GM12878 (cell line): ENCODE measurements at regions not wholly inside any gene's neighbourhood (a gene's known extent, or its start where the extent isn't known, plus 50 kb on each side); places are given as distances from the start of the nearest gene placed in this dataset.
A peak's percentile ranks its signal among the peaks of the same experiment; 100 is the strongest.

Experiments
- CREM ChIP-seq: IDR thresholded peaks from 2 replicates; pipeline ENCODE4 v1.6.1; 2014; ENCODE audit warnings: antibody characterized with exemption, low read depth
- JUND ChIP-seq: IDR thresholded peaks from 2 replicates; pipeline ENCODE4 v1.6.1; 2012; ENCODE audit warnings: low read depth, mild to moderate bottlenecking, low read length, improper control_type of control experiment, moderate library complexity
- PML ChIP-seq: IDR thresholded peaks from 2 replicates; pipeline ENCODE4 v1.6.1; 2012; ENCODE audit warnings: low read length, inconsistent platforms
- POLR2A ChIP-seq: IDR thresholded peaks from 2 replicates; pipeline ENCODE4 v1.6.1; 2011; ENCODE audit warnings: low read depth, mild to moderate bottlenecking, low read length
- RAD21 ChIP-seq: IDR thresholded peaks from 2 replicates; pipeline ENCODE4 v1.6.1; 2011; ENCODE audit warnings: mild to moderate bottlenecking, low read depth, low read length, moderate library complexity; ENCODE audit not compliant: insufficient read depth
- RFX5 ChIP-seq: IDR thresholded peaks from 2 replicates; pipeline ENCODE4 v1.6.1; 2011; ENCODE audit warnings: low read depth, low read length, improper control_type of control experiment
- SMC3 ChIP-seq: IDR thresholded peaks from 2 replicates; pipeline ENCODE4 v1.6.1; 2011; ENCODE audit warnings: low read length, improper control_type of control experiment, borderline replicate concordance
- STAT1 ChIP-seq: fragments of 450-650 bp; conservative IDR thresholded peaks from 2 replicates; pipeline ENCODE4 v1.6.1; 2014; ENCODE audit warnings: antibody characterized with exemption, mild to moderate bottlenecking
- ZNF274 ChIP-seq: IDR thresholded peaks from one replicate; pipeline ENCODE4 v1.8.0; 2011; ENCODE audit not compliant: insufficient read length, insufficient read depth
- TF ChIP-seq, protein P1 (sequence below), 3 experiments: IDR thresholded peaks in 2 of 3; conservative IDR thresholded peaks in 1 of 3; 2 replicates each; pipeline ENCODE4 v1.5.1; 2011; ENCODE audit warnings: low read depth in 3 of 3, low read length in 3 of 3, mild to moderate bottlenecking in 3 of 3, control low read depth in 2 of 3, moderate library complexity in 2 of 3, inconsistent platforms in 1 of 3, mixed read lengths in 1 of 3; ENCODE audit not compliant: control insufficient read depth in 2 of 3, insufficient read depth in 1 of 3; ENCODE audit errors: extremely low read depth in 1 of 3
- TF ChIP-seq, protein P2 (sequence below): IDR thresholded peaks from 2 replicates; pipeline ENCODE4 v1.6.1; 2012; ENCODE audit warnings: mild to moderate bottlenecking, low read depth, low read length

DNA sequence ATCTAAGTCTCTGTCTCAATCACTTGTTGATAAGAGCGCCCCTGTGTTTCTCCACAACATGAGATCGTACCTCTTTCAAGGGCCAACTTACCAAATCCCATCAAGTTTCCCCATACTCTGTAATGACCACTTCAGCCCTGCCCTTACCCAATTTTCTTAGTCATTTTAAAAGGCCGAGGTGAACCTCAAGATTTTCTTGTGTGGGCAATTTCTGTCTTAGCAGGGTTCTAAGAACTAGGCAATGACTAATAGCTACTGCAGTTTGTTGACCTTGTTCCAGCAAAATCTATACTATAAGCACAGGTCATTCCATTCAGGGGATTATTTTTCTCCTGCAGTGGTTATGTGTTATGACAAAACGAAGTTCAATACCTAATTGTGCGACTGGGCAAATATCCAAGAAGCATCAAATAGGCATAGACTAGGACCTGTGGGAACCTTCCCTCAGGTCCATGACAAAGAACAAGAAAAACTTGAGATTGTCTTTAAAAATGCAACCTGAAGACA lies 359.8 kb downstream of the PCNX1 start:
- TF ChIP-seq, protein P1, sequence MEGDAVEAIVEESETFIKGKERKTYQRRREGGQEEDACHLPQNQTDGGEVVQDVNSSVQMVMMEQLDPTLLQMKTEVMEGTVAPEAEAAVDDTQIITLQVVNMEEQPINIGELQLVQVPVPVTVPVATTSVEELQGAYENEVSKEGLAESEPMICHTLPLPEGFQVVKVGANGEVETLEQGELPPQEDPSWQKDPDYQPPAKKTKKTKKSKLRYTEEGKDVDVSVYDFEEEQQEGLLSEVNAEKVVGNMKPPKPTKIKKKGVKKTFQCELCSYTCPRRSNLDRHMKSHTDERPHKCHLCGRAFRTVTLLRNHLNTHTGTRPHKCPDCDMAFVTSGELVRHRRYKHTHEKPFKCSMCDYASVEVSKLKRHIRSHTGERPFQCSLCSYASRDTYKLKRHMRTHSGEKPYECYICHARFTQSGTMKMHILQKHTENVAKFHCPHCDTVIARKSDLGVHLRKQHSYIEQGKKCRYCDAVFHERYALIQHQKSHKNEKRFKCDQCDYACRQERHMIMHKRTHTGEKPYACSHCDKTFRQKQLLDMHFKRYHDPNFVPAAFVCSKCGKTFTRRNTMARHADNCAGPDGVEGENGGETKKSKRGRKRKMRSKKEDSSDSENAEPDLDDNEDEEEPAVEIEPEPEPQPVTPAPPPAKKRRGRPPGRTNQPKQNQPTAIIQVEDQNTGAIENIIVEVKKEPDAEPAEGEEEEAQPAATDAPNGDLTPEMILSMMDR (IDR thresholded peaks at IDR 0.05 in 2 of 3, conservative IDR thresholded peaks at IDR 0.05 in 1 of 3; ENCODE audit: control insufficient read depth in 2 of 3, extremely low read depth in 1 of 3, insufficient read depth in 1 of 3, low read depth in 3 of 3, low read length in 3 of 3) = no peak
- TF ChIP-seq JUND = no peak
- TF ChIP-seq PML = no peak
- no peak for TF ChIP-seq POLR2A
- TF ChIP-seq, protein P2, sequence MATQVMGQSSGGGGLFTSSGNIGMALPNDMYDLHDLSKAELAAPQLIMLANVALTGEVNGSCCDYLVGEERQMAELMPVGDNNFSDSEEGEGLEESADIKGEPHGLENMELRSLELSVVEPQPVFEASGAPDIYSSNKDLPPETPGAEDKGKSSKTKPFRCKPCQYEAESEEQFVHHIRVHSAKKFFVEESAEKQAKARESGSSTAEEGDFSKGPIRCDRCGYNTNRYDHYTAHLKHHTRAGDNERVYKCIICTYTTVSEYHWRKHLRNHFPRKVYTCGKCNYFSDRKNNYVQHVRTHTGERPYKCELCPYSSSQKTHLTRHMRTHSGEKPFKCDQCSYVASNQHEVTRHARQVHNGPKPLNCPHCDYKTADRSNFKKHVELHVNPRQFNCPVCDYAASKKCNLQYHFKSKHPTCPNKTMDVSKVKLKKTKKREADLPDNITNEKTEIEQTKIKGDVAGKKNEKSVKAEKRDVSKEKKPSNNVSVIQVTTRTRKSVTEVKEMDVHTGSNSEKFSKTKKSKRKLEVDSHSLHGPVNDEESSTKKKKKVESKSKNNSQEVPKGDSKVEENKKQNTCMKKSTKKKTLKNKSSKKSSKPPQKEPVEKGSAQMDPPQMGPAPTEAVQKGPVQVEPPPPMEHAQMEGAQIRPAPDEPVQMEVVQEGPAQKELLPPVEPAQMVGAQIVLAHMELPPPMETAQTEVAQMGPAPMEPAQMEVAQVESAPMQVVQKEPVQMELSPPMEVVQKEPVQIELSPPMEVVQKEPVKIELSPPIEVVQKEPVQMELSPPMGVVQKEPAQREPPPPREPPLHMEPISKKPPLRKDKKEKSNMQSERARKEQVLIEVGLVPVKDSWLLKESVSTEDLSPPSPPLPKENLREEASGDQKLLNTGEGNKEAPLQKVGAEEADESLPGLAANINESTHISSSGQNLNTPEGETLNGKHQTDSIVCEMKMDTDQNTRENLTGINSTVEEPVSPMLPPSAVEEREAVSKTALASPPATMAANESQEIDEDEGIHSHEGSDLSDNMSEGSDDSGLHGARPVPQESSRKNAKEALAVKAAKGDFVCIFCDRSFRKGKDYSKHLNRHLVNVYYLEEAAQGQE = no peak
- TF ChIP-seq STAT1 = no peak
- TF ChIP-seq RAD21 = no peak
- no peak for TF ChIP-seq RFX5
- TF ChIP-seq CREM = peak; percentile 54; the same call in 1 of the 2 replicates
- TF ChIP-seq ZNF274 = no peak
- TF ChIP-seq SMC3 = 0 out of 2 replicates have a peak, but pooled peaks have one; percentile 4
